PC-9 (cell line): ENCODE measurements at regions not wholly inside any gene's neighbourhood (a gene's known extent, or its start where the extent isn't known, plus 50 kb on each side); places are given as distances from the start of the nearest gene placed in this dataset.

Experiments
- BruUV-seq: library from RNA; stranded (reverse); fragments of 400-500 nt; replicated peaks from 2 replicates; lab custom pipeline; 2021; lab: Mats Ljungman, UMichigan
- CTCF ChIA-PET: fragments of 300-600 bp; sonication (Branson Sonifier 250); formaldehyde crosslinking; loops from one replicate; lab custom pipeline; 2022; ENCODE audit warnings: antibody characterized with exemption; lab: Charles Lee
- POLR2A ChIA-PET: fragments of 300-600 bp; sonication (Branson Sonifier 250); formaldehyde crosslinking; loops from one replicate; lab custom pipeline; 2022; ENCODE audit warnings: antibody characterized with exemption; ENCODE audit not compliant: unreplicated experiment; lab: Charles Lee
- DNase-seq, 2 experiments: peaks; one replicate each; pipeline versions ENCODE4 v3.0.0 to v3.0.0-alpha.2; 2015 to 2022; ENCODE audit warnings: mixed read lengths in 1 of 2
- H2AFZ ChIP-seq: fragments of 200-600 bp; sonication (generic); 2 replicates; pipeline ENCODE4 v1.8.1; 2017; ENCODE audit warnings: antibody characterized with exemption
- H3F3A ChIP-seq: fragments of 200-600 bp; sonication (generic); 2 replicates; pipeline ENCODE4 v1.8.1; 2017; ENCODE audit warnings: antibody characterized with exemption, mild to moderate bottlenecking, low read depth; ENCODE audit not compliant: insufficient read depth
- H3K27ac ChIP-seq: fragments of 200-600 bp; sonication (generic); 2 replicates; pipeline ENCODE4 v1.6.1; 2016; ENCODE audit warnings: mixed run types
- H3K27me3 ChIP-seq: fragments of 200-600 bp; sonication (generic); 2 replicates; pipeline ENCODE4 v1.6.1; 2016; ENCODE audit warnings: low read depth, mixed run types; ENCODE audit not compliant: insufficient read depth
- H3K36me3 ChIP-seq: fragments of 200-600 bp; sonication (generic); 2 replicates; pipeline ENCODE4 v1.6.1; 2016; ENCODE audit warnings: low read depth, mixed run types
- H3K4me1 ChIP-seq: fragments of 200-600 bp; sonication (generic); replicated peaks from 2 replicates; pipeline ENCODE4 v1.6.1; 2016; ENCODE audit warnings: mixed run types; ENCODE audit not compliant: insufficient read depth
- H3K4me2 ChIP-seq: fragments of 200-600 bp; sonication (generic); 2 replicates; pipeline ENCODE4 v1.6.1; 2017; ENCODE audit warnings: mixed run types
- H3K4me3 ChIP-seq: fragments of 200-600 bp; sonication (generic); 2 replicates; pipeline ENCODE4 v1.6.1; 2016; ENCODE audit warnings: mixed run types
- H3K79me2 ChIP-seq: fragments of 200-600 bp; sonication (generic); 2 replicates; pipeline ENCODE4 v1.6.1; 2017; ENCODE audit warnings: low read depth, mixed run types
- H3K9me2 ChIP-seq: fragments of 200-600 bp; sonication (generic); 2 replicates; pipeline ENCODE4 v1.8.1; 2017; ENCODE audit warnings: mild to moderate bottlenecking; ENCODE audit not compliant: insufficient read depth
- H3K9me3 ChIP-seq: fragments of 200-600 bp; sonication (generic); 2 replicates; pipeline ENCODE4 v1.8.1; 2016; ENCODE audit warnings: low read depth; ENCODE audit not compliant: insufficient read depth
- H4K20me1 ChIP-seq: fragments of 200-600 bp; sonication (generic); 2 replicates; pipeline ENCODE4 v1.8.1; 2017; ENCODE audit not compliant: insufficient read depth
- CTCF ChIP-seq: fragments of 200-600 bp; sonication (generic); conservative IDR thresholded peaks from 2 replicates; pipeline ENCODE4 v1.6.1; 2017; ENCODE audit warnings: mixed run types, antibody characterized with exemption, mild to moderate bottlenecking, moderate library complexity
- EZH2 ChIP-seq: fragments of 200-600 bp; sonication (generic); IDR thresholded peaks from 2 replicates; pipeline ENCODE4 v1.8.0; 2017; ENCODE audit warnings: antibody characterized with exemption, low read depth
- intact Hi-C: fragments of 100-400 bp; cut with micrococcal nuclease; formaldehyde crosslinking; loops from one replicate; pipeline ENCODE4 v1.10.0; 2022; ENCODE audit not compliant: unreplicated experiment

- Histone ChIP-seq H3F3A (peaks cover 23% of the 10 kb centered on the region; the same call in 1 of the 2 replicates), H3K4me1 (peaks cover 42% of the 10 kb centered on the region)
Observed at GRCh38 chr21:15207231-15207630, 142.4 kb upstream of the NRIP1 start.

GRCh38 chr21:15207635-15208370 lies 143.0 kb upstream of the NRIP1 start:
- Histone ChIP-seq H4K20me1 (no peaks in the 10 kb centered on the region), H2AFZ (no peak overlapping the region), H3K36me3 (no peaks in the 10 kb centered on the region), H3K9me3 (0 out of 2 replicates have a peak, but pooled peaks cover 6% of the 10 kb centered on the region), H3K4me3 (no peak overlapping the region), H3K4me2 (no peak overlapping the region), H3K4me1 (peaks cover 48% of the 10 kb centered on the region), H3K79me2 (no peaks in the 10 kb centered on the region), H3K9me2 (no peaks in the 10 kb centered on the region), H3K27ac (no peak overlapping the region), H3K27me3 (no peaks in the 10 kb centered on the region), H3F3A (peaks cover 23% of the 10 kb centered on the region; the same call in 1 of the 2 replicates)
- intact Hi-C loops, result loop anchor here (1.0 kb wide), 1 partner anchor 275 kb away; no protein-coding TSS in a partner anchor
- CTCF ChIA-PET, result no interaction called here
- DNase-seq, result no peak
- no peak for TF ChIP-seq EZH2
- TF ChIP-seq CTCF, result no peak
- POLR2A ChIA-PET, result no interaction called here
- no TSS peak for BruUV-seq

More at GRCh38 chr21:15207231-15207630, 142.4 kb upstream of the NRIP1 start:
- H3K4me2 ChIP-seq, result no peak overlapping the region
- H4K20me1 ChIP-seq, result no peaks in the 10 kb centered on the region
- no TSS peak for BruUV-seq
- DNase-seq, result no peak
- CTCF ChIA-PET, result no interaction called here
- no peaks in the 10 kb centered on the region for H3K27me3 ChIP-seq
- no peaks in the 10 kb centered on the region for H3K36me3 ChIP-seq
- intact Hi-C loops, result no loop called here
- H2AFZ ChIP-seq, result no peak overlapping the region
- H3K79me2 ChIP-seq, result no peaks in the 10 kb centered on the region
- no peak overlapping the region for H3K4me3 ChIP-seq
- H3K27ac ChIP-seq, result no peak overlapping the region
- TF ChIP-seq CTCF (no peak), EZH2 (no peak)
- POLR2A ChIA-PET, result no interaction called here
- H3K9me3 ChIP-seq, result 0 out of 2 replicates have a peak, but pooled peaks cover 6% of the 10 kb centered on the region
- no peaks in the 10 kb centered on the region for H3K9me2 ChIP-seq

GRCh38 chr21:15208786-15209185 lies 144.0 kb upstream of the NRIP1 start:
- Histone ChIP-seq H3K36me3 (no peaks in the 10 kb centered on the region), H2AFZ (no peak overlapping the region), H3K27me3 (no peaks in the 10 kb centered on the region), H3K9me2 (no peaks in the 10 kb centered on the region), H3K79me2 (no peaks in the 10 kb centered on the region), H3K4me3 (no peak overlapping the region), H3K27ac (peak overlapping the region; percentile 83; the same call in 1 of the 2 replicates), H3K4me1 (peaks cover 48% of the 10 kb centered on the region), H3K4me2 (peak overlapping the region; percentile 63; the same call in 1 of the 2 replicates), H3F3A (peaks cover 23% of the 10 kb centered on the region; the same call in 1 of the 2 replicates), H4K20me1 (no peaks in the 10 kb centered on the region), H3K9me3 (0 out of 2 replicates have a peak, but pooled peaks cover 6% of the 10 kb centered on the region)
- ChIA-PET POLR2A (interaction anchor here (0.7 kb wide), 1 partner anchor 168 kb away, joined by 3 read pairs; no protein-coding TSS in a partner anchor), CTCF (no interaction called here)
- no peak for TF ChIP-seq EZH2
- TF ChIP-seq CTCF, result no peak
- DNase-seq, result no peak
- intact Hi-C loops, result loop anchor here (1.0 kb wide), 1 partner anchor 275 kb away; no protein-coding TSS in a partner anchor
- no TSS peak for BruUV-seq
